ENCODE measurements at regions not wholly inside any gene's neighbourhood (a gene's known extent, or its start where the extent isn't known, plus 50 kb on each side); places are given as distances from the start of the nearest gene placed in this dataset.
A peak's percentile ranks its signal among the peaks of the same experiment; 100 is the strongest.
"Not testable (repeated sequence)": the region's sequence is repeated elsewhere in the genome, so short reads cannot be mapped to it uniquely, and the experiment has no call there.

DNA sequence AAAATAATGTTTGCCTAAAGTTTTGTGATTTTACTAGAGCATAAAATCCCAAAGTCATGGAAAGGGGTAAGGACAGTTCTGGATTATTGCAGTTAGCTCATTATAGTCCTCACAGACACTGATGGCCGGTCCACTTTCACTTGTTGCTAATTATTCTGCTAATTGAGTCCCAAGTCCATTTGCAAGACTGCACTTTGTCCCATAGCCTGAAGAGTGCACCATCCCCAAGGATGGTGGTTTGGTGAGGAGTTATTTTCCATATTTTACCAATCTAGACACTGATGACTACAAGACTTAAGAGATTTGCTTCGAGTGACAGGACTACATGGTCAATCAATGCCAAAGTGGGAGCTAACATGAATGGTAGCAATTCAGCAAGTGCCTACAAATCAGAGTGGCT is 181.8 kb upstream of the CACNA2D1 start:
- no peak for DNase-seq (ENCODE audit: low read depth in 4 of 4, low spot score in 1 of 4)

DNA sequence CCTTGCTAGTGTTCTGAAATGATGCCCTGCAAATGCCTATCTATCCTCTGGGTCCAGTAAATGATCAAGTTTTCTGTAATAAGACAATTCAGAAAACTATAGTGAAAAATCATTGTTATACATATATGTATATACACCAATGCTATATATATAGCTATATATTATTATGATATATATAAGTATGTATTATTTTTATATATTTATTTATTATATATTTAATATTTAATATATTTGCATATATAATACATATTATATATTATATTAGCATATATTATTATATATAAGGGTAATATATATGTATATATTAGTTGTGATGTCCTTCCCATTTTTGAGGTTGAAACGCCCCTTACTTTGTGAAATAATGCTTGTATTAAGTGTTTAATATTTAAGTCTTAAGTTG is 181.4 kb upstream of the CACNA2D1 start:
- DNase-seq (ENCODE audit: low read depth in 4 of 4, low spot score in 1 of 4): no peak

DNA sequence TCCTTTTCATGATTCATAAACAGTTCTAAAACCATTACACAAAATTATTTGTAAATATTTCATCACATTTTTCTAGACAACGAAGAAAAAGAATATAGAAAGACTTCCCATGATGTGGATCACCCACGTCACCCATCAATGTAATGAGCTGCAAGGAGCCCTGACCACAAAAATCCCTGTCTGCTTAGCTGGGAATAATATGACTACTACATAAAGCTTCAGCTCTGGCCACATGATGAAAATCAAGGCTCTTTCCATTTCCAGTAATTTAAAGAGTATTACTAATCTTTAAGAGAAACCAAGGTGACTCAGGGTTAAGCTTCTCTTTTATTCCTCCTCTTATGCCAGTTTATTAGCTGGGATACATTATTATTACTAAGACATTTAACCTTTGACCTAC is 180.8 kb upstream of the CACNA2D1 start:
- no peak for DNase-seq (ENCODE audit: low read depth in 4 of 4, low spot score in 1 of 4)

- DNase-seq (ENCODE audit: low read depth in 4 of 4, low spot score in 1 of 4): no peak
Measured at GRCh38 chr7:82623812-82624211, 180.2 kb upstream of the CACNA2D1 start.

DNA sequence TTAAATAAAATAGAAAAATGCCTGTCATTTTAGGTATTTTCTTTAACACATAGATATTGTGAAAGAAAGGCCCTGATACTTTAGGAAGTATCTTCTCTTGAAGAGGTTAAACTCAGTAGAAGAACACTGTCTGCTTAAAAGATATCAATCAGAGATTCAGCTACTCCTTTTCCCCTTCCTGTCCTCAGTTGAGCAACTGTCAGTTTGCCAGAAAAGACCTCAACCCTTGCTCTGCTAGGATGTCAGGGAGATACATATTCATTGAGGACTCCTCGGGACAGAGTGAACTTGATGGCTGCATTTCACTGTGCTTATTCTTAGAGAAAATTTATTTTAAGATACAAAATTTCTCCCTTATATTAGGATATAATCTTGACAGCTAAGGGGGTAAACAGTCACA is 173.6 kb upstream of the CACNA2D1 start:
- DNase-seq (ENCODE audit: low read depth in 4 of 4, low spot score in 1 of 4): no peak

- no peak for DNase-seq (ENCODE audit: low read depth in 4 of 4, low spot score in 1 of 4)
Measured at GRCh38 chr7:82616059-82616728, 172.6 kb upstream of the CACNA2D1 start.

DNA sequence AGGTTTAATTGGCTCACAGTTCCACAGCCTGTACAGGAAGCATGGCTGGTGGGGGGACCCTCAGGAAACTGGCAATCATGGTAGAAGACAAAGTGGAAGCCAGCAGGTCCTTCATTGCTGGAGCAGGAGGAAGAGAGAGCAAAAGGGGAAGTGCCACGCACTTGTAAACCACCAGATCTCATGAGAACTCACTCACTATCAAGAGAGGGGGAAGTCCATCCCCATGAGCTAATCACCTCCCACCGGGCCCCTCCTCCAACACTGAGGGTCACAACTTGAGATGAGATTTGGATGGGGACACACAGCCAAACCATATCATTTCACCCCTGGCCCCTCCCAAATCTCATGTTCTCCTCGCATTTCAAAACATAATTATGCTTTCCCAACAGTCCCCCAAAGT is 171.9 kb upstream of the CACNA2D1 start:
- DNase-seq (ENCODE audit: low read depth in 4 of 4, low spot score in 1 of 4): no peak

DNA sequence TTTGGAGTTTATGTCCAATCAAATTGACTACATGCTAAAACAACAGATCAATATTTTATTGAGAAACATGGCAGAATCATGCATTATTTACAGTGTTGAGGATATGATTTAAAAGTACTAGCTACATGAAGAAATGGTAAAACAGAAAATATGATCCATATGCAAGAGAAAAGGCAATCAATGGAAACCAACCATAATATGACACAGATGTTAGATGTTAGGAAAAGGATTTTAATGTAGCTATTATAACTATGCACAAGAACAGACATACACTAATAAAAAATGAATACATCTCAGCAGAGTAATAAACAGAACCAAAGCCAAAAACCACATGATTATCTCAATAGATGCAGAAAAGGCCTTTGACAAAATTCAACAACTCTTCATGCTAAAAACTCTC is 166.2 kb upstream of the CACNA2D1 start:
- no peak for DNase-seq (ENCODE audit: low read depth in 4 of 4, low spot score in 1 of 4)

GRCh38 chr7:82605247-82605864 is 161.8 kb upstream of the CACNA2D1 start:
- DNase-seq (ENCODE audit: low read depth in 4 of 4, low spot score in 1 of 4): no peak

GRCh38 chr7:82602066-82602465 is 158.5 kb upstream of the CACNA2D1 start:
- no peak for DNase-seq (ENCODE audit: low read depth in 4 of 4, low spot score in 1 of 4)

DNA sequence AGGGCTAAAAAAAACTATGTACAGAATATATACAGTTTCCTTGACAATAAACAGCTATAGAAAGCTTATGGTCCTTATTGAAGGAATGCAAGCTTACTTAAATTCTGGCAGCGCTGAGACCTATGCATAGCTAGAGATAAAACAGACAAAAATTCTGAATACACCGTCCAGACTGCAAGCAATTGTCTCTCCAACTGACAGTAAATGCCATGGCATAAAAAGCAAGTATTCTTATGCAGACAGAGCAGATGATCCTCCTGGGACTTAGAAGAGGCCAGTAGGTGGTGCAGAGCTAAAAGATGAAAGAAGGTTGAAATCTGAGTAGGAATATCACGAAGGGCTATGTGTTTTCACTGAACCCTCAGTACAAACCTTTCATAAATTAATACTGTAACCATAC is 157.0 kb upstream of the CACNA2D1 start:
- no peak for DNase-seq (ENCODE audit: low read depth in 4 of 4, low spot score in 1 of 4)

- no peak for DNase-seq (ENCODE audit: low read depth in 4 of 4, low spot score in 1 of 4)
Measured at GRCh38 chr7:82599895-82600294, 156.3 kb upstream of the CACNA2D1 start.

DNA sequence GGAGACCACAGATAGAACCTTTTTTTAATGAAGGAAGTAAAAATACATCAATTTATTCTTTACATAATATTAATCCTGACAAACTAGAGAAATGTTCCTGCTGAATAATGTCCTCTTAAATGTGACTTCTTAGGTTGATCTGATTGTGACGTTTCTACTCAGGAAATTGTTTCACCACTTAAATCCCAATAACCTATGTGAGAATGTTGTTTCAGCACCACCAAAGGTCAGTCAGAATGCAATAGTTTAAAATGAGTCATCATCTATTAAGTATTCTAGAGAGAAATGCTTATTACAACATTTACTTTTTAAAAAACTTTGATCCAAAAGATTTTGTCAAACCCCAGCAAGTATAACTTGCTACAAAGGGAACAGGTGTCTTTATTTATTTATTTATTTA is 155.4 kb upstream of the CACNA2D1 start:
- no peak for DNase-seq (ENCODE audit: low read depth in 4 of 4, low spot score in 1 of 4)

- not testable (repeated sequence) for DNase-seq (ENCODE audit: low read depth in 4 of 4, low spot score in 1 of 4)
Measured at GRCh38 chr7:82595795-82596194, 152.2 kb upstream of the CACNA2D1 start.

DNA sequence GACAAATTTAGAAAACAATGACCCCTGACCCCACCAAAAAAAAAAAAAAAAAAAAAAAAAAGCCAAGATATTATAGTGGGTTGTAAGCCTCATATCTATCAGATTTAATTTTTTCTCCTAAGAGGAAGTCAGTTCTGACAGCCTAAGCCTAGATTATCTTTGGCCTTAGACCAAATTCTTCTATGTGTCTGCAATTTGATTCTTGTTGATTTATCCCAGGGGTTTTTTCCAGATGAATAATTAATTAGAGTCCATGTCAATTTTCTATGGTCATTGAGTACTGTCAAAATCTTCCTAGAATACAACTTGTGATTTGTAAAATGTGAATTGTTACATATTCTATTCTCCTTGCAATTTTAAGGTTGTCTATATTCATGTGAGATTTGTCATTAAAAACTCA is 151.6 kb upstream of the CACNA2D1 start:
- no peak for DNase-seq (ENCODE audit: low read depth in 4 of 4, low spot score in 1 of 4)

DNA sequence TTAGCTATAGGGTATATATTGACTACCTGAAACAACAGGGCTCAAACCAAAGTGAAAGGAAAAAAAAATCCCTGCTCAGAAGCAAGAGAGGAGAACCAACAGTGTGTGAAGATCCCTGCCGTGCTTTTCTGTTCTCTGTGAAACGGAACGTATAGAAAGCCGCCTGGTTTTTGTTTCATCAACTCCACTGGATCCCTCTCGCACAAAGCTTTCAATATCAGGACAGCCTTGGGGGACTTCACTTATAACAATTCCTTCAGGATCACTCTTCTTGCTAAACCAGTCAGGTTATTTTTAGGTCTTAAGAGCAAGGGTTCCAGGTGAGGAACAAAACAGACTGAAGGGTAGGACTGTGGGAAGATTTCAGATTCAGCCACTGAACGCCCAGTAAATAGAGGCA is 151.1 kb upstream of the CACNA2D1 start:
- no peak for DNase-seq (ENCODE audit: low read depth in 4 of 4, low spot score in 1 of 4)

DNA sequence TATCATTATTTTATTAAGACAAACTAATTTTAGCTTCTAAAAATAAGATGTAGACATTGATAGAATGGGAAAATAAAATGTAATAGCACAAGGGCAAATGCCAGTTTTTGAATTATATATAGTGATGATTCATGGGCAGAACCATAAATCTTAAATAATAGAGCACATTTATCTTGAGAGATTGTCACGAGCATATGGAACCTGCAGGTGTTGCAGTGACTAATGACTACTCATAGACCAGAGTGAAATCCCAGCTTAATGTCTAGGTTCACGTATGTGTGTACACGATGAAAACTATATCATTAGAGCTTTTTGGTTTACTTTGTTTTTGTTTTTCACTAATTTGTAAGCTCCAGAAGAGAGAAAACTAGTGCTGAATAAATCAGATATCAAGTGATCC is 150.2 kb upstream of the CACNA2D1 start:
- DNase-seq (ENCODE audit: low read depth in 4 of 4, low spot score in 1 of 4): no peak

DNA sequence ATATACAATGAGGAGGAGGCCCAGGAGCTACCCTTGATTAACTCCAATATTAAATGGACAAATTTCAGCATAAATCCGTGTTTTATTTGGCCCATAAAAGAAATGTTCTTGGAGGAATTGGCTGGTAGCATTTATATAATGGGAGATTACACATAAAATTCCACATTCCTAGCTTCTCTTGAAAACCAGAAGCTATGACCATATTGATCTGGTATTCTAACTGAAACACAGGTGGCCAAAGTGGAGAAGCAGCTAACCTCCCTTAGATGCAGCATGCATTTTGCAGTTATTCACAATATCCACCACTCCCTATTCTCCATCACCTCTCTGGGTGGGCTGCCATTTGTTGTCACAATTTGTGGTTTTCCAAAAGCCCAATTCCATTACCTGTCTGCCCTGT is 148.8 kb upstream of the CACNA2D1 start:
- no peak for DNase-seq (ENCODE audit: low read depth in 4 of 4, low spot score in 1 of 4)

GRCh38 chr7:82579047-82579446 is 135.5 kb upstream of the CACNA2D1 start:
- no peak for DNase-seq (ENCODE audit: low read depth in 4 of 4, low spot score in 1 of 4)

GRCh38 chr7:82578430-82578829 is 134.9 kb upstream of the CACNA2D1 start:
- DNase-seq (ENCODE audit: low read depth in 4 of 4, low spot score in 1 of 4): no peak

- DNase-seq (ENCODE audit: low read depth in 4 of 4, low spot score in 1 of 4): peak; percentile 29 to 58 (median 47)
Measured at GRCh38 chr7:82572195-82572880, 128.8 kb upstream of the CACNA2D1 start.

- DNase-seq (ENCODE audit: low read depth in 4 of 4, low spot score in 1 of 4): not testable (repeated sequence)
Measured at GRCh38 chr7:82571047-82571446, 127.5 kb upstream of the CACNA2D1 start.

GRCh38 chr7:82567841-82568240 is 124.3 kb upstream of the CACNA2D1 start:
- no peak for DNase-seq (ENCODE audit: low read depth in 4 of 4, low spot score in 1 of 4)
